GM18868 (cell line): ENCODE measurements at regions not wholly inside any gene's neighbourhood (a gene's known extent, or its start where the extent isn't known, plus 50 kb on each side); places are given as distances from the start of the nearest gene placed in this dataset.

Source experiments
- ATAC-seq: cut with Tn5 transposase; IDR thresholded peaks from one replicate; pipeline ENCODE4 v1.9.1; 2021; ENCODE audit warnings: mild to moderate bottlenecking, moderate library complexity; ENCODE audit not compliant: unreplicated experiment

DNA sequence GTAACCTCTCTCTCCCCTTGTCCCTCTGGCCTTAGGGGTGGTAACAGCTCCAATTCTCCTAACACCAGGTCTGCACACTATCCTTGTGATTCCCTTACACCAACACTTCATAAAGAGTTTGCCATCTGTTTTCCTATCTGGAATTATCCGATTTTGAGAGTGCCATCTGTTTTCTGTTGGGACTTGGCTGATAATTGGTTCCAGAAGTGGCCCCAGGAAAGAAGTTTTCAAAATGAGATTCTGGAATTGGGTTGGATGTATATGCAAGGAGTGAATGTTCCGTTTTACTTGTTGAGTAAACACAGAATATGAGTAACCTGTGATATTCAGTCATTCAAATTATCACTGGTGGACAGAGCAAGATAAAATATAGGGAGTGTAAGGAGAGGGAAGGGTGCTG is 134.1 kb upstream of the HS3ST3A1 start:
- ATAC-seq: no peak

DNA sequence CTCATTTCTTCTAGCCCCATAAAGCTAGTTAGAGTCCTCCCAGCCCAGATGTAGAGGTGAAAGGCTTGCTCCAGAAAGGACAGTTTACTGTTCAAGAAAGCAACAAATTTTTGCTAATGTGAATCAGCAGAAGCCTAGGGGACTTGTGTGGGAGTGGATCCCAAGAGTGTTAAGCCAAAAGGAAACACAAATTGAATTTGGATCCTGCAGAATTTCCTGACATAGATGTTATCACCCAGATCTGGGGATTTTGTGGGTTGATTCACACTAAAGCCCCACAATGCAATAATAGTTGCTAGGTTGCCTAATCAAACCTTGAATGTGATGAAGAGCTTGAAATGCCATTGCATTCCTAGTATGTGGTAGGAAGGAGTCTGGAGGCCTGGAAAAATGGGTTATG is 135.2 kb upstream of the HS3ST3A1 start:
- ATAC-seq: no peak

DNA sequence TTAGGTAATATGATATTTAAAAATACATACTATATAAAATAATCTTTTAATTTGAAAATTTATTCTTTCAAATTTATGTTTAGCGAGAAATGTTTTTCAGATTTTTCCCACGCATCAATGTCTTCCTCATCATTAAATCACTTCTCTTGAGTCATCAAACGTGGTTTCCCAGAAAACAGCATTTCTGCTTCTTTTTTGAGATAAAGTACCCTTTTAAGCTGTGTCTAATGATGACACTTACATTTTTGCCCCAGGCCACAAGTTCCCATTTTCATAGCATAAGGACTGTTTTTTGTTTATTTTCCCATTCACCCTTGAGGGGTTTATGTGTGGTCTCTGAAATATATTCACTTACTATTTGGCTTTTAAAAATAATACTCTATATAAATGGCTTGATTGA is 139.0 kb upstream of the HS3ST3A1 start:
- ATAC-seq: no peak

DNA sequence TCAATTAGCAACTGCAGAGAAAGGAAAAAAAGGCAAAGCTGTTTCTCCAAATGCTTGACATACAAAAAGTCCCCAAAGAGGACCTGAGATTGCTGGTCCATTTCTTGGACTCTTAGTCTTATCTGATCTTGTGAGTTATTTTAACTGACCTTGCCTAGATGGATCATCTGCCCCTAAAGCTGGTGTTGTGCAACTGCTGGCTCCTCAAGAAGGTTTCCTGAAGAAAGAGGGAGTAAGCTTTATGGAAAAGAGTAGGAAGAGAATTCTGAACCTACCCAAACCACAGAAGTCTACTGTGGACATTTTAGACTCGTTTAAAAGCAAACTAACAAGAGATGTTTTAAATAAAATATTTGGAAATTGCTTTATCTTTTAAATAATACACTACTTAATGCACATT is 140.0 kb upstream of the HS3ST3A1 start:
- ATAC-seq: no peak

DNA sequence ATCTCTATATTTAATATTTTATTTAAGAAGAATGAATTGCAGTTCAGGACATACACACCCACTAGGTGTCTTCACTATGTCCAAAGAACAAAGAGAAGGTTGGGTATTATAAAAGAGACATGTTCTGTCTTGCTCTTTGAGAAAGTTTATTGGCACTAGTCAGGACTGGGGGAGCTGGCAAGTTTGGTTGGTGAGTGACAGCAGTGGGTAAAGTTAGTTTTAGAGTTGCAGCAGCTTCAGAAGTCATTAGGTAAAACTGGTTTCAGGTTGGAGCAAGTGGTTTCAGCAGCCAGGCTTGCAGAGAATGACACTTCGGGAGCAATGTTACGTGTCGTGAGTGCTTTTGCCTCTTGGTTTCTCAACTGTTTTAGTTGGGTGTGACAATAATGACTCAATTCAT is 142.2 kb upstream of the HS3ST3A1 start:
- ATAC-seq: no peak

DNA sequence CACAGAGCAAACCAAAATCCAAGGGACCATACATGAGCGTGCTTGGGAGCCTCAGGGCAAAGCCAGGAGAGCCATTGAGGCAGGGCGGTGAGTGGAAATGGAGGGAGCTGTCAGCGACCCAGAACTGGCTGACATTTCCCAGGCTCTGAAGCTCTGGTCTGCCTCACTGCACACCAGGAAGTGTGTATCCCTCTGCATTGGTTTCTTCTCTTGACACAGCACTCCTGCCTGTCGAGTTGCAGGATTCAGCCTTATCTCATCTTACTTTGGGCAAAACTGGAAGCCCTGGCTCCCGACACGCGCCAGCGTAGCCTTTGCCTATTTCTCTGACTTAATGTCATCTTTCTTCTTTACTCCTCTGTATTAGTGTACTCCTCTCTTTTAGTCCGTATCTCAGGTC is 144.7 kb upstream of the HS3ST3A1 start:
- no peak for ATAC-seq

DNA sequence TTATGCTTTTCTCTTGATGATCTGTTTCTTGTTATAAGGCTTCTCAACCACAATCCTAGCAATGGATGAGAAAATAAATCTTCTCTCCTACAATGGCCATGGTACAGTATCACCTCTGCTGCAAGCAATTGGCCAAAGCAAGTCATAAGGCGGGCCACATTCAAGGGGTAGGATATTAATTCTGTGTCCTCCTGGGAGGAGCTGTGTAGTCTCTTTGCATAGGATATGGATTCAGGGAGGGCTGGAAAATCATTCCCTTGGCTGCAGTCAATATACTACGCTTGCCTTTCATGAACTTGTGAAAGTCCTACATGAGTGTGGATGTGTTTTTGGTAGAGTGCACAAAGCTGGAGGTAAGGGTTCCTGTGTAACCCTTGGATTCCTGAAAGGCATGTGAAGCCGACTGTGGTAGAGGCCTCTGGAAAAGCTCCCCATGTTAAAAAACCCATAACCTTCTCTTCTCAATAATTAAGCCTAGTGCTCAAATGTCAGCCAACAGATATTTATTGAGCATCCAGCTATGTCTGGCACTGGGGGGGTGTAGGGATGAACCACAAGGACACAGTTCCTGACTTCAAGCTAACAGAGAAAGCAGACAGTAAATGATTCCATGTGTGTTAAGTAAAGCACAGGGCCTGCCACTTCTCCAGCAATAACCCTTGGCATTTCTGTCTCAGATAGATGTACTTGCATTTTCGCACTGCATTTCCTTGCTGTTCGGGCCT is 147.6 kb upstream of the HS3ST3A1 start:
- ATAC-seq: no peak

DNA sequence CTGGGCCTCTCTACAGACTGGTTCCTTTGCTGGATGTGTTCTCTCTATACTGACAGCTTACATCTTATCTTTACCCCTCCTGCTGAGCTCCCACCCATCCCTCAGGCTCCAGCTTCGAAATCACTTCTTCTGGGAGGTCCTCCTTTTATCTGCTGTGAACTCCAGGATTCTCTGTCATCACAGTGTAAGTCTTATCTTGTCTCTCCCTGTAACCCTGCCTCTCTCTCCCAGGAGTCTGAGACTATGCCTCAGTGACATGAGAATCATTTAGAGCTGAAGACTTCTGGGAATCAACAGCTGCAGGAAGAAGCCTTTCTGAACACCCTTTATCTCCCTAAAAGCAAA is 148.1 kb upstream of the HS3ST3A1 start:
- ATAC-seq: no peak

DNA sequence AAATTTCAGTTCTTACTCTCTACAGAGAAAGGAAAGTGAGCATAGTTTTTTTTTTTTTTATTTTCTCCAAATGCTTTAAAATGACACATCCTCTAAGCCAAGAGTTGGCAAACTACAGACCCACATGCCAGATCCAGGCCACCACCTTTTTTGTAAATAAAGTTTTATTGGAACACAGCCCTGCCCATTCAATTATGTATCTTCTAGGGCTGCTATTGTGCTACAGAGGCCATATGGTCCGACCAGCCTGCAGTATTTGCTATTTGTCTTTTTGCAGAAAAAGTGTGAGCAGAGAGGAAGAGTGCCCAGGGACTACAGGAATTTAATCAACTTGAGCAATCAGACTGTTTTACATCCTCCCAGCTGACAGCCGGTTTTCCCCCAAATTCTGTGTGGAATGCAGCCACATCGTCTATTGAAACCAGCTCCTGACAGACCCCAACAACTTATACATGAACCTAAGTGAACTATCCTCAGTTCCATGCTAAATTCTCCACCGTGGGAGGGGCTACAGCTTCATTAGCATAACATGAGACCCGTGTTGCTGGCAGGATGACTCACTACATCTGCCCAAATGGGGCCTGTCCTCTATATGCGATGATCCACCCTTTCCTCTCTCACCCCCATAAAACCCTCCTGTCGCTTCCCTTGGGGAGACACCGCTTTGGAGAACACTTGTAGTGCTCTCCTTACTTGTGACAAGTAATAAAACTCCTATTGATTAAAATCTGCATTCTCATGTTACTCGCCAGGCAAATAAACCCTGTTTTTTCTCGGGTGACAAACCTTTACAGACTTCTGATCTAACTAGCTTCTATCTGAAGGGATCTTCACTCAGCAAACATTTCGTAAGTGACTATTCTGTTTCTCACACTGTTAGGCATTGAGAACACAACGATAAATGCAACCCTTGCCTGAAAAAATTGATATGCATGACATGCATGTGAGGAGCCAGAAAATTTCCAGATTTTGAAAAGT is 149.4 kb upstream of the HS3ST3A1 start:
- ATAC-seq: no peak

DNA sequence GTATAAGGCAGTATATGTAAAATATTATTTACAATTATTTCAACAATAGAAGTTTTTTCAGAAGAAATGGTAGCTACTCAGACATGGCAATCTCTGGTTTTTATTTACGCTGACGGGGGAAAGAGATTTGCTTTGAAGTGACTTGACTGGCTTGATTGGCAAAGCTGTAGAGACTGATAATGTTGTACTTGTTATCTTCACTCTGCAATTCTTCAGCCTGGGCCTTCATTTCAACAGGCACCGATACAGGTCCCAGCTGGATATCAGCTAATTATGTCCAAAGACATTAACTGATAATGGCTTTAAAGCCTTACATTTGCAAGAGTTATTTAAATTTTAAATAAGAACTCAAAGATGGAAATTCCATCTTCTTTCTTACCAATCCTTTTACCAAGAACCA is 151.4 kb upstream of the HS3ST3A1 start:
- no peak for ATAC-seq

DNA sequence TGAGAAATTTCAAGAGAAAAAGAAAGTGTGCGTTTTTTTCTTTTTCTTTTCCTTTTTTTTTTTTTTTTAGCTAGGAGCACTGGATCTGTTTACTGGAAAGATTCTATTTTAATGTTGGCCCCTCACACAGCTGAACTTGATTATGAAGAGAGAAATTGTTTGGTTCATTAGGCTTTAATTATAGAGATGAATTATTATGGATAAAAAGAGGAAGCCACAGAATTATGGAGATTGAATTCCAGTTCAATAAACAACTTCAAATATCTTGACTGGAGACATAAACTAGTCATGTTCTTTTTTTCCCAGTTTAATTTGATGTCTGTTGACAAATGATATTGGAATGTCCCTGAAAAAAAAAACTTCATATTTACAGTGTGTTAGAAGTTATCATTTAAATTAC is 152.0 kb upstream of the HS3ST3A1 start:
- no peak for ATAC-seq

DNA sequence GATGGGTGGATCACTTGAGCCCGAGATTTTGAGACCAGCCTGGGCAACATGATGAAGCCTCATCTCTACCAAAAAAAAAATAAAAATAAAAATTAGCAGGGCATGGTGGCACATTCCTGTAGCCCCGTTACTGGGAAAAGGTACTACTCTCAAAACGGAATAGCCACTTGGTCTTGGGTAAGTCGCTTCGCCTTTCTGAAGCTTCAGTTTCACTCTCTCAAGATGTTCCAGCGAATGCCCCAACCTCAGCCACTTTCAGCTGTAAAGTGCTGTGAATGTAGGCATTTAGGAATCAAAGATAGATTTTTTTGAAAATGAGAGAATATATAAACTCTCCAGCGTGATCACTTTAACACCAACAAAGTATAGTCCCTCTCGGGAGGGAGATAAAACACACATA is 154.1 kb upstream of the HS3ST3A1 start:
- no peak for ATAC-seq

DNA sequence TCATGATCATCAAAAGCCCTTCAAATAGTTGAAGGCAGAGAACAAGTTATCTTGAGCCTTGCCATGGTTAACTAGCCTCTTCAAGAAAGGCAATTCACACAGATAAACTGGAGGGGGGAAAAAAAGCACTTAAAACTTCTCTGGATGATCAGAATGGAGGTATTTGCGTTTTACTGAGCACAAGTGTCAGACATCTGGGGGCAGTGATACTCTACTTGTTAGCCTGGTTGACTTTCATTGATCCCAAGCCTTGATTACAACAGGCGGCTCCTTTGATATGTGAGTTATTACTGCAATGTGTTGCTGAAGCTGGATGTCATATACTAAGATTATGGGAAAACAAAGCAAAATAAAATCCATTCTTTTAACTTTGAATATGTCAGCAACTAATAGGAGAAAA is 155.0 kb upstream of the HS3ST3A1 start:
- no peak for ATAC-seq

DNA sequence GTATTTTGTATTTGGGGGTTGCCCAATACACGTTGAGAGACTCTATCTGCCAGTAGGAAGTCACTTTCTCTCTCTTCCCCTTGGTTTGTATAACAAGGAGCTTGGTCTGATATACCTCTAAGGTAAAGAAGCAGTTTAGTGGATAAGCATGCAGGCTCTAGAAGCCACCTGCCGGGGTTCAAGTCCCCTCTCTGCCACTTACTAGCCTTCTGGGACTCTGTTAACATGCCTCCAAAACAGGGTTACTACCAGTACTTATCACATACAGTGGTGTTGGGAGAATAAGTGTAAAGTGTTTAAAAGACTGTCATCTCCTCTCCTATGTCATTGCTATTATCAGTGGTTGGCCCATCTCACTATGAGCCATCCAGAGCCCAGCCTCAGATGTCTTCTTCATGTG is 156.1 kb upstream of the HS3ST3A1 start:
- no peak for ATAC-seq

DNA sequence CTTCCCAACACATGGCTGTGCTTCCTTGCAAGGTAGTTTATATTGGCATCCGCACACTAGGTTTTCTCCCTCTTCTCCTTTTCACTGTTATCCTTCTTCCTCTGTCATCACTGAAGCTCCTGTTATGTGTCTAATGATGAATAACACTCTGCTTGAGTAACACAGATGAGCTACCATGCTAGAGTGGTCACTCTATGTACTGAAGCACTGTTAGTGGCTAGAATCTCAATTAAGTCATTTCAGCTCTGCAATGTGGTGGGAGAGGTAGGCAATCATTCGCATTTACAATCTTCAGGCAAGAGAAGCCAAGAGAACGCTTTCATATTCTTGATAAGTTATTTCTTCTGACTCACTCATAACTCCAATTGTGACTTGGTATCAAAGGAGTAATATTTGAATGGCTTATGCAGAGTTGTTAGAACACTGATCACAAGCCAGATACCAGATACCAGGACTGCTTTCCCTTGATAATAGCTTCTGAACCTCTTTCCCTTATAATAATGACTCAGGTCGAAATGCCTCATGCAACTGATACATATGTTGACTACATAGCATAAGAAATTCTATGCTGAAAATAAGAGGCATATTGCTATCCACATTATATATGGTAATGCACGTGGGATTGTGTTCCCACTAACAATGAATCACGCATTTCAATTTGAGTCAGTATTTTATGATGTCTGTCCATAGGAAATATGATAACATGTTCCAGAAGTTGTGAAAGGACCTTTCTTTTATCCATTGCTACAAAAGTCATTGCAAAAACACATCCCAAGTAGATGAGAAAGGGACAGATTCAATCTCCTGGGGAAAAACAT is 158.0 kb upstream of the HS3ST3A1 start:
- no peak for ATAC-seq

DNA sequence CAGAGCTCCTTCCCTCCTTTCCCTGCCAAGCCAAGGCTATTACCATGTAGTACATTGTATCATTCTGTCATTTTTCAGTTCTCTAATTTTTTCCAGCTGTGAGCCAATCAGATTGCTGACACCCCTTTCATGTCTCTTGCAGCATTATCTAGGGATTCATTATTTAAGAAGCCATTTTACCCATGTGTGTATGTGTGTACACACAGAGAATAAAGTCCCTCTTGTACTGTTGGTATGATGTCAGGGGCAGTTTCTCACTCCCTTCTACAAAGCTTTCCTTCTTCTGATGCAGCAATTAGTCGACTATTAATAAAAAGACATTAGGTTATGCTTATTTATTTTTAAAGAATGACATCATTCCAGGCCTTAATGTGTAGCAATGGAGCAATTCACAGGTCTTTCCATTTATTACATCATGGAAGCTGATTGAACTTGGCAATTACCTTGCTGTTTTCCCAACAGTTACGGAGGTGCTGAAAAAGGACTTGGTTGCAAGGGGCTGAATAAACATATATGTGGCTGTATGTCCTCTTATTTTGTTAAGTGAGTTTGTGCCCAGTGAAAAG is 159.4 kb upstream of the HS3ST3A1 start:
- ATAC-seq: no peak

DNA sequence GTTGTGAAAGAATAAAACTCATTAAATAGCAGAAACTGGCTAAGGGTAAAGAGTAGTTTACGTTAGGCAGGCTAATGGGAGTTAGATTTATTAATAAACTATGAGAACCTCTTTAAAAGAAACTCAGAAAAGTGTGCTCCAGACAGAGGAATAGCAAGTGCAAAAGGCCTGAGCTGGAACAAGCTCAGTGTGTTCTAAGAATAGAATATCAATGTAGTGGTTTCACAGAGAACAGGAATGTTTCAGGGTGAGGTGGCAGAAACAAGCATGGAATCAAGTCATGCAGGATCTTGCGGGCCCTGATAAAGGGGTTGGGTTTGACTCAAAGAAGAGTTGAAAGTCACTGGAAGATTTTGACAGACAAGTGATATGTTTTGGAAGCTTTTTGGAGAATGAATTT is 164.0 kb upstream of the HS3ST3A1 start:
- ATAC-seq: no peak

DNA sequence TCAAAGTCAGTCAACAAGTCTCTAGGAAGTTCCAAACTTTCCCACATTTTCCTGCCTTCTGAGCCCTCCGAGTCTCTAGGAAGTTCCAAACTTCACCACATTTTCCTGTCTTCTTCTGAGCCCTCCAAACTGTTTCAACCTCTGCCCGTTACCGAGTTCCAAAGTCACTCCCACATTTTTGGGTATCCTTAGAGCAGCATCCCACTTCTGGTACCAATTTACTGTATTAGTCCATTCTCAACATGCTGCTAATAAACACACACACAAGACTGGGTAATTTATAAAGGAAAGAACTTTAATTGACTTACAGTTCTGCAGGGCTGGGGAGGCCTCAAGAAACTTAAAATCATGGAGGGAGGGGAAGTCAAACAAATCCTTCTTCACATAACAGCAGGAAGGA is 169.0 kb upstream of the HS3ST3A1 start:
- no peak for ATAC-seq

DNA sequence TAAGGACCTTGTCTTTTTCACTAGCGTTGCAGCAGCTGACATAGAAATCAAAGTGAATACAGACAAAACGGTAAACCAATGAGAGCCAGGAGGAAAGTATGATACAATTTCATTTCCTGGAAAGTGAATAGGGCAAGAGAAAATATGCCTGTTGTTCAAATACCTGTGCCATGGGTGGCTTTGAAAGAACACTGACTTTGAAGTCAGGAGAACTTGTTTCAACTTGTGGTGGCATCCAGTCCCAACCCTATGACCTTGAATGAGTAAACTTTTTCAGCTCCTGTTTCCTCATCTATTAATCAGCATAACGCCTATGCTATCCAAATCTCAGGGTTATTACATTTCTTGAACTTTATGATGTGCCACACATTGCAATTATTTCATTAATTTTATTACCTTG is 173.7 kb upstream of the HS3ST3A1 start:
- no peak for ATAC-seq

DNA sequence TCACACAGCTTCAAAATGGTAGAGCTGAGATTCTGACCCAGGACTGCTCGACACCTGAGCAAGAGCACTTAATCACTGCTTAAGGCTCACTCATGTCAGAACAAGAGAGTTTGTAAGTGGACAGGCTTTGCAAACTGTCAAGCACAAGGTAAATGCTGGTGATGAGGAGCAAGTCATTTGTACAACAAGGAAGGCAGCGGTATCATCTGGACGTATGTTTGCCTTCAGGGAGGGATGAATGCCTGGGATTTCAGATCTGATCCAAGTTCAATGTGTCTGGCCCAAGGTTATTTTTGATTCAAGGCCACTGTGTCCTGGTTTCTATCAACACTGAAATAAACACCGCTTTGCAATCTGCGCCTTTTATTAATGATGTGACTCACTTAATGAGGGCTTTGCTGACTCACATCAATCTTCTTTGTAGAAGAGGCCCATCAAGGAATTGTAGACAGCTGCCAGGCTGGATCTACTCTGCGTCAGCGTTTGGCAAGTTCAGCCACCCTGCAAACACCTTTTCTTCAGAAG is 174.4 kb upstream of the HS3ST3A1 start:
- ATAC-seq: no peak

DNA sequence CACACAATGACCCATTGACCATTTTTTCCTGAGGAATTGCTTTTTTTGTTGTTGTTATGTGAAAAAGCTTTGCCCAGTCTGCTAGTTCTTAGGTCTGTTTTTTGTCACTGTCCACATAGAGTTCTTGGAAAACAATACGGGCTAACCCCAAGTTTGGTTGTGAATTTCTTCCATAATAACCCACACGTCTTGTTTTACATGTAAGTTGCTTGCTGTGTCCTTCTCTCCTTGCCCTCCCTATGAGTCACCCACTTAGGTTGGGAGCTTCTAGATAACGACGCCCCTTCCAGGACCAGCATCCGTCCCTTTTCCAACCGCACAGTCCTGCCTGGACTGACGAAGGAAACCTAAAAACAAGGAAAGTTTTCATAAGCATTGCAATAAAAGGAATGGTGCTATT is 175.3 kb upstream of the HS3ST3A1 start:
- no peak for ATAC-seq
